Urothelium cell line (cell line): ENCODE measurements at regions not wholly inside any gene's neighbourhood (a gene's known extent, or its start where the extent isn't known, plus 50 kb on each side); places are given as distances from the start of the nearest gene placed in this dataset.

ENCODE experiments used
- DNase-seq: peaks from one replicate; pipeline ENCODE4 v3.0.0; 2011; ENCODE audit warnings: low spot score, mixed read lengths
- FAIRE-seq: peaks from 2 replicates; lab custom pipeline; 2011; peaks lifted over from hg19 to GRCh38; lab: Jason Lieb, UNC

- no peak for FAIRE-seq
- DNase-seq: no peak
These were observed 885.3 kb downstream of the SI start for GRCh38 chr3:164192974-164193373.

- DNase-seq: no peak
- no peak for FAIRE-seq
These were observed 887.7 kb downstream of the SI start for GRCh38 chr3:164190566-164190965.

GRCh38 chr3:164186095-164186494, 892.2 kb downstream of the SI start:
- no peak for DNase-seq

GRCh38 chr3:164179110-164179774, 899.1 kb downstream of the SI start:
- no peak for FAIRE-seq
- no peak for DNase-seq

More at GRCh38 chr3:164186095-164186494, 892.2 kb downstream of the SI start:
- no peak for FAIRE-seq

- DNase-seq (no peak), FAIRE-seq (no peak)
These were observed 904.2 kb downstream of the SI start for GRCh38 chr3:164174059-164174458.

- DNase-seq (no peak), FAIRE-seq (no peak)
These were observed 922.9 kb downstream of the SI start for GRCh38 chr3:164155400-164155799.

GRCh38 chr3:164144824-164145223, 933.5 kb downstream of the SI start:
- DNase-seq (no peak), FAIRE-seq (no peak)

GRCh38 chr3:164132878-164133277, 945.4 kb downstream of the SI start:
- no peak for FAIRE-seq
- no peak for DNase-seq

- FAIRE-seq (no peak), DNase-seq (no peak)
These were observed 964.6 kb downstream of the SI start for GRCh38 chr3:164113371-164114332.

- DNase-seq (no peak), FAIRE-seq (no peak)
These were observed 981.9 kb downstream of the SI start for GRCh38 chr3:164096352-164096751.

- FAIRE-seq: no peak
- no peak for DNase-seq
These were observed 982.3 kb downstream of the SI start for GRCh38 chr3:164095949-164096348.

- no peak for DNase-seq
- no peak for FAIRE-seq
These were observed 983.0 kb downstream of the SI start for GRCh38 chr3:164095279-164095678.

GRCh38 chr3:164094546-164094945, 983.8 kb downstream of the SI start:
- FAIRE-seq: no peak
- no peak for DNase-seq

- no peak for FAIRE-seq
- DNase-seq: no peak
These were observed 998.1 kb downstream of the SI start for GRCh38 chr3:164080208-164080607.

- DNase-seq (no peak), FAIRE-seq (no peak)
These were observed 1014.0 kb downstream of the SI start for GRCh38 chr3:164064298-164064697.

GRCh38 chr3:164060923-164061322, 1017.4 kb downstream of the SI start:
- no peak for DNase-seq
- no peak for FAIRE-seq

- FAIRE-seq (no peak), DNase-seq (no peak)
These were observed 1028.4 kb downstream of the SI start for GRCh38 chr3:164049847-164050246.

GRCh38 chr3:164048451-164048850, 1029.8 kb downstream of the SI start:
- FAIRE-seq: no peak
- DNase-seq: no peak

- no peak for FAIRE-seq
- no peak for DNase-seq
These were observed 1037.3 kb downstream of the SI start for GRCh38 chr3:164040991-164041390.

GRCh38 chr3:164030194-164030593, 1048.1 kb downstream of the SI start:
- no peak for FAIRE-seq
- no peak for DNase-seq

- FAIRE-seq (no peak), DNase-seq (no peak)
These were observed 1053.5 kb downstream of the SI start for GRCh38 chr3:164024786-164025185.

- DNase-seq (no peak), FAIRE-seq (no peak)
These were observed 1054.8 kb downstream of the SI start for GRCh38 chr3:164023480-164023879.
